ENCODE measurements at regions not wholly inside any gene's neighbourhood (a gene's known extent, or its start where the extent isn't known, plus 50 kb on each side); places are given as distances from the start of the nearest gene placed in this dataset.

DNA sequence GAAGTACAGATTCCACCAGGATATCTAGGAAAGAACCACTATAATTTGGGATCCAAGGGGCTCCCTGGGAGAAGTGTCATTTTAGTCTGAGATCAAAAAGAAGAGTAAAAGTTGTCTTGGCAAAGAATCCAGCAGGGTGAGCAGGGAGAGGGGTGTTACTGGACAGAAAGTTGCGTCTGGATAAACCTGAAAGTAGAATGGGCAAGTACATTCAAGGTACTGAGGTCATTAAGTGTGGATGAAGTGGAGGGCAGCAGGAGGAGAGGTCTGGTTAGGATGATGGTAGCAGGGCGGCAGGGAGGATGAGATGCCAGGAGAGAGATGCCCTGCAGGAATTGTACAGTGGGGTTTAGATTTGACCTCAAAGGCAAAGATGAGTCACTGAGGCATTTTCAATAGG lies 253.3 kb downstream of the KLF13 start:
- TF ChIP-seq, protein P1, sequence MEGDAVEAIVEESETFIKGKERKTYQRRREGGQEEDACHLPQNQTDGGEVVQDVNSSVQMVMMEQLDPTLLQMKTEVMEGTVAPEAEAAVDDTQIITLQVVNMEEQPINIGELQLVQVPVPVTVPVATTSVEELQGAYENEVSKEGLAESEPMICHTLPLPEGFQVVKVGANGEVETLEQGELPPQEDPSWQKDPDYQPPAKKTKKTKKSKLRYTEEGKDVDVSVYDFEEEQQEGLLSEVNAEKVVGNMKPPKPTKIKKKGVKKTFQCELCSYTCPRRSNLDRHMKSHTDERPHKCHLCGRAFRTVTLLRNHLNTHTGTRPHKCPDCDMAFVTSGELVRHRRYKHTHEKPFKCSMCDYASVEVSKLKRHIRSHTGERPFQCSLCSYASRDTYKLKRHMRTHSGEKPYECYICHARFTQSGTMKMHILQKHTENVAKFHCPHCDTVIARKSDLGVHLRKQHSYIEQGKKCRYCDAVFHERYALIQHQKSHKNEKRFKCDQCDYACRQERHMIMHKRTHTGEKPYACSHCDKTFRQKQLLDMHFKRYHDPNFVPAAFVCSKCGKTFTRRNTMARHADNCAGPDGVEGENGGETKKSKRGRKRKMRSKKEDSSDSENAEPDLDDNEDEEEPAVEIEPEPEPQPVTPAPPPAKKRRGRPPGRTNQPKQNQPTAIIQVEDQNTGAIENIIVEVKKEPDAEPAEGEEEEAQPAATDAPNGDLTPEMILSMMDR (IDR thresholded peaks at IDR 0.05) = no peak
- TF ChIP-seq POLR2A (IDR thresholded peaks at IDR 0.05) = no peak

Data from thyroid gland (tissue), 4 donors.